ENCODE measurements at regions not wholly inside any gene's neighbourhood (a gene's known extent, or its start where the extent isn't known, plus 50 kb on each side); places are given as distances from the start of the nearest gene placed in this dataset.
"Not testable (repeated sequence)": the region's sequence is repeated elsewhere in the genome, so short reads cannot be mapped to it uniquely, and the experiment has no call there.

DNA sequence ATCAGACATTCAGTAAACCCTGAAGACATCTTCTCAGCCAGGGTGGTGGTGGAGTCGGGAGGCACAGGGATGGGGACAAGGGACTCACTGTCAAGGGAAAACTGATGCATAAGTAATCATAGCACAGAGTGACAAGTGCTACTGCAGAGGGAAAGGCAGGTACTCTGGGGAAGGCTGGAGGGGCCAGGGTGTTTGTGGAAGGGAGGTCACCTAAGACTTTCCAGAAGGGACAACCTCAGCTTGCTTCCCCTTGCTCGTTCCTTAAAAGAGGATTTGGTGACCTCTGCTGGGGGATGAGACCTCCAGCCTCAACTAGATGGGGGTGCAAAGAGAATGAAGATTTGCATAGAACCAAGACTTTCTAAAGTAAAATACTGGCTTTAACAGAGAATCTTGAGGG, 99.5 kb downstream of the SLC4A3 start:
- no peak for DNase-seq (ENCODE audit: low read depth)

DNA sequence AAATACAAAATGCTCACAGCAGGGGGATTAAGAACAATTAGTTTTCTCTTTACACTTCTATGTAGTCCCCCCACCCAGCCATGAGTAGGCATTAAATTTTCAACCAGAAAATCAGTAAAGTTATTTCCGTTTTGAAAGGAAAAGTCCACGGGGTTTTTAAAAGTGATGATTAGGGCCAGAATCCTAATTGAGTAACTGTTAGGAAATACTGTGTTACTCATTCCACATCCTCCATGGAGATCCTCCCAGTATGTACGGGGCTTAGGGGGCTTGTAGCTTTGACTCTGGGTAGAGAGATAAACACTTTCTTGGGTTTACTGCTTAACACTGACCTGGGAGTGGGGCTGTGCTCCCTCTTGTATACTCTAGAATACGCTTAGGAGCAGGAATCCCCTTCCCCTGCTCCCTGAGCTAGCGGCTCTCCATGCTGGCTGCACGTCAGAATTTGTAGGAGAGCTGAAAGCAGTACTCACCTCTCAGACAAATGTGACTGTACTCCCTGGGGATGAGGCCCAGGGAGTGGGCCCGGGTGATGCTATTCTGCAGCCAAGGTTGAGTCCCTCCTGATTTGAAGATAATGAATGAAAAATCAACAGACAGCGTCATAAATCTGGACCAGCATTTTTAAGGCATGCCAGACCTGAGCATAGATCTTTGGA, 100.5 kb downstream of the SLC4A3 start:
- DNase-seq (ENCODE audit: low read depth), result no peak

DNA sequence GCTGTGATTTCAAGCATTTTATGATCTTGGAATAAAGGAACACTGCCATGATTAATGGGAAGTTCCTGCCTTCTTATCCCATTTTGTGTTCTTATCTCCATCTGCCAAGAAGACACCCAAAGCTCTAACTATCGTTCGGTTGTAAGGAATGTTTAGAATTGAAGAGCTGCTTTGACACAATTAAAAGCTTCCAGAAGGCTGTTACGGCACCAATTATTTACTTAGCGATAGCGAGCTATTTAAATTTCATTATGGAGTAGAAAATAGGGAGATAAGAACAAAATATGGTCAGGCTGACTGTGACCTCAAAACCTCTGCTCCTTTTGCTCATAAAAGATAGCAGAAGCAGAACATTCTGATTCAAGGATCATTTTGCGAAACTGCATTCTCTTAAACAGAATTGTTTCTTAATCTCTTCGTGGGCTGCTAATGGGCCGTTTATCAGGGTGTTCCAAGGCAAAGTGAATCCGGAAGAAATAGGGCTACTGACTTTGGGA, 101.6 kb downstream of the SLC4A3 start:
- DNase-seq (ENCODE audit: low read depth), result no peak

DNA sequence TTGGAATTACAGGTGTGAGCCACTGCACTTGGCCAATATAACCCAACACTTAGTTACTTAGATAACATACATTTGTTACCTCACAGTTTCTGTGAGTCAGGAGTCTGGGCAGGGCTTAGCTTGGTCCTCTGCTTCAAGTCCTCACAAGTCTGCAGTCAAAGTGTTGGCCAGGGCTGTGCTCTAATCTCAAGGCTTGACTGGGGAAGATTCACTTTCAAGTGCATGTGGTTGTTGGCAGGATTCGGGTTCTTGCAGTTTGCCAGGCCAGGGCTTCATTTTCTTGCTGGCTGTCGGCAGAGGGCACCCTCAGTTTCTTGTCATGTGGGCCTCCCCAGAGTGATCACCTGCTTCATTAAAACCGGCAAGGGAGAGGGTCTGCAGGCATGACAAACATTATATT, 103.7 kb downstream of the SLC4A3 start:
- no peak for DNase-seq (ENCODE audit: low read depth)

DNA sequence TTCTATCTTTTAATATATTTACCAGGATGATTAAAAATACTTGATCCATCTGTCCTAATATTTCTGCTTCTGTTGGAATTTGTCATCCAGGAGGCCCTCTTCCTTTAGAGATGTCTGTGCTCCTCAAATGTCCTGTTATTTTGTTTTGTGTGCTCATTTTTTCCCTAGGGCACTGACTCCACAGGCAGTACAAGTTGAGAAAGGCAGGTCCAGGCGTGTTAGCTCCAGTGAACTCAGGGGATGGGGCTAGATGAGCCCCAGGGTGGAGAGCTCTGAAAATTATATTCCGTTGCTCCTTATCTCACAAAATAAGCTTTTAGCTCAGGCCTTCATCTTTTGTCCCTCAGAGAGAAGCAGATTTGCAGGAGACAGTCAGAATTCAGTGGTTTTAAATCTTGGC, 105.7 kb downstream of the SLC4A3 start:
- no peak for DNase-seq (ENCODE audit: low read depth)

DNA sequence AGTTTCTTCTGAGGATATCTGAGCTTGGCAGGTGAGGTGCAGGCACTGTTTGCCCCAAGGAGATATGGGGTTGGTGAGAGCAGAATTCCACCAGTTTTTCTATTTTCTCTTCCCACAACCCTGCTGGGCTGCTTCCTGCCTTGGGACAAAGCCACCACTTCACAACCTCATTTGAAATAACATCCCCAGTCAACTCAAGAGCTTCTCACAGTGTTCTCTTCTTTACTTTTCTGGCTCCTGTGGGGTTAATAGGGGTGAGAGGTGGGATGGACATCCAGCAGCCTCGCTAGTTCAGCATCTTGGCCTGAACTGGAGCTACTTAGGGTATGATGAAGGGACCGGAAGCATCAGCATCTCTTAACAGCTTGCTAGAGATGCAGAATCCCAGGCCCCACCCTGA, 106.3 kb downstream of the SLC4A3 start:
- DNase-seq (ENCODE audit: low read depth), result no peak

DNA sequence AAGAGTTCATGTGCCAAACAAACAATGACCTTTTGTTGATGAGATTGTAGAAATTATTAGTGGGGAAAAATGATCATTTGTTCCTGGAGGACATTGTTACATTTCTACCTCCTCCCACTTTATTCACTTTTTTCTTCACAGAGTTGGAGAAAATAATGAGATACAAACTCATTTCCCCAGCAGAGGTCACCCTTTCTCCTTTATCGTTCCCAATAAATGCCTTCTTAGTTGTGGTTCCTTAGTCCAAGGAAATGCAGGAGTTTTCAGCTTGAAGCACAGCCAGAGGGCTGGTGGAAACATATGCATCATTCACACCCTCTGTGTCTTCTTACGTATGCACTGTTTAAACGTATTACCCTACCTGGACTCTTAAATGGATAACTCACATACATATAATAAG, 108.8 kb downstream of the SLC4A3 start:
- no peak for DNase-seq (ENCODE audit: low read depth)

DNA sequence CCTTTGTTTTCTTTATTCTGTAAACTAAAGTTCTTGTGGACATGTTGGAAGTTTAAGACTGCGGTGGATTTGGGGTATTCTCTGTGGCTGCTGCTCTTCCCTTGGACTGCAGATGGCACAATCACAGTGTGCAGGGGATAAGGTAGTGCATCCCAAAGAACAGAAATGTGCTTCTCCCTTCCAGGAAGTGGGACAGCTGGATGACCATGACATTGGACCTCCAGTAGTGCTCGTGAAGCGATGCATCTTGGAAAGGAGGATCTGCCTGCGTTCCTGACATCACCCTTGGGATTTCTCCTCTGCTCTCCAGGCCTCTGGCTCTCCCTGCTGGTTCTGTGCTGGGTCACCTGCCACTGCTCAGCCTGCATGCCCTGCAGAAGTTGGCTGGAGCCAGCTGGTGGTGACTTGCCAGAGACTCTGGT, 109.9 kb downstream of the SLC4A3 start:
- DNase-seq (ENCODE audit: low read depth), result no peak

DNA sequence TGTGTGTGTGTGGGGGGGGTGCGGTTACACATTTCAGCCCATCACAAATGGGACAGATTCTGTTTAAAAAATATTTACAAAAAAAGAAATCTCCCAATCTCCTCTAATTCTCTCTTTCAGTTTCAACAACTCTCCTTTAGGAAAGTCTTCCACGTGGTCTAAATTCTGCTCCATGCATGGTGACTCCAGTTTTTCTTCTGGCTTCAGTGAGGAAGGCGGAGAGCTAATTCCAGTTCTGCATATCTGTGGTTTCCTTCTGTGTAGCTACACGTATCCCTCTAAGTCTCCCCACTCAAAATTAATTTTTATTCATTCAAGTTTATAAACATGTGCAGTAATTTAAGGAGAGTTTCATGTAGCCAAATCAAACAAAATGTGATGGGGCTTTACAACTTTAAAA, 111.6 kb downstream of the SLC4A3 start:
- DNase-seq (ENCODE audit: low read depth), result no peak

DNA sequence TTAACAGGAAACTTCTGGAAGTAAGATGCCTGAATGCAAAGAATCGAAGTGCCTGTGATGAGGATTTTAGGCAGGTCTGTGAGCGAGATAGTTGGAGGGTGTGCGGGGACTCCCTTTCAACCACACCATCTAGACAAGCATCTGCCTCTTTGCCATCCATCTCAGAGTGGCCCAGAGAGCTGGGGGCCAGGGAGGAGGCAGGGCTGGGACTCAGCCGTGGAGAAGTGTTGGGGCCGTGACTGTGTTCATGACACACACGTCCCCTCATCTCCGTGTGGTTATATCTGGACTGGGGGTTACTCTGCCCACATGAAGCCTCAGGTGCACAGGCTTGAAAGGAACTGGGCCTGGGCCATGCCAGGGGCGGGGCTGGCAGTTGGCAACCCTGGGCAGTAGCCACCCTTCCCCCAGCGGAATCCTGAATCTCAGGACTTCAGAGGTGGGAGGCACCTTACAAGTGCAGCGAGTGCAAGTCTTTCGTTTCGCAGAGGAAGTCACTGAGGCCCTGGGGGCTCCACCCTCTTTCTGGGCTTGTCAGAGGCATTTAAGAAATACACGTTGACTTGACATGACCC, 112.5 kb downstream of the SLC4A3 start:
- no peak for DNase-seq (ENCODE audit: low read depth)

DNA sequence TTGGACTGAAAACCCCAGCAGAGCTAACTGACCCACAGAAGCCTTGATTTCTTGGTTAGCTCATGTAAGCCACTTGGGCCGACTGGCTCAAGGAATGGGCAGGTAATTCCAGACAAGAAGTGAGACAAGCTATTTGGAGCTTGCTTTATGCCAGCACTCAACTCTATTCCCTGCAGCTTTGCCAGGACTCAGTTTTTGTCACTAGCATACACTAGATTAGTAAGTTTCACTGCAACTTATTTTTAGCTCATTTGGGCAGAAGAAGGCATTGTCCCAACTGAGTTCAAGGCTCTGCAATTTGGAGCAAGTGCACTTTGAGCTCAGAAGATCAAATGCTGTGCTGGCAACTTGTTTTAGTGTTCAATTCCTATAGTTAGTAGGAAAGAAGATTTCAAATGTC, 116.1 kb downstream of the SLC4A3 start:
- DNase-seq (ENCODE audit: low read depth), result no peak

DNA sequence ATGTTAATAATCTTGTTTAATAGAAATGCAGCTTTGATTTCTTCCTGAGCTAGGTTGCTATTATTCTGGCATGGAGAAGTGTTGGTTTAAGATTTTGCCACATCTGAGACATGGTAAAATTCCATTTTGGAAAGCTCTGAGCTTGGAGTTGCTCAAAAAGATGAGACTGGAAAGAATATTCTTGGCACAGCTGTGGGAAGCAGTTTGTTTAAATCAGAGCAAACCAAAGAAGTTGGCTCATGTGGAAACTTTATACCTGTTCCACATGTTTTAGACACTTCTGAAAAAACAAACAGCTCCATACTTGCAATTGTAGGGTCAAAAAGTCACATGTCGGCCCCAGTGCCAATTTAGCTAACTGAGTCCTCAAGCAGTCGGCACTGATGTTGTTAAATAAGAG, 116.6 kb downstream of the SLC4A3 start:
- no peak for DNase-seq (ENCODE audit: low read depth)

DNA sequence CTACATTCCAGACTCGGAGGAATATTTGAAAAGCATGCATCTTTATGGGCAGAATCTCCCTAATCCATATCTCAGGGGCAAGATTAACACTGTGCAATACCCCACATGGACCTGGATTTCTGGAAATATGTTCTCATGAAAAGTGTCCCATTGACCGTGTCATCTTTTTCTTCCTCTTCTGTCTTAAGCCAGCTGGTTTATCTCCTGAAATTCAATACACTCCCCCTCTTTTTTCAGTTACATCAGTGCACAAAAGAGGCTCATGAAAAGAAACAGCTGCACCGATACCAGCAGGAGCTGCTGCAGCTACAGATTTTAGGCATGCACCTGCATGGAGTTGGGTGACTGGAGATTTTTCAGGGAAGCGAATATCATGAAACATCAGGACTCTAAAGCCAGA, 117.2 kb downstream of the SLC4A3 start:
- no peak for DNase-seq (ENCODE audit: low read depth)

DNA sequence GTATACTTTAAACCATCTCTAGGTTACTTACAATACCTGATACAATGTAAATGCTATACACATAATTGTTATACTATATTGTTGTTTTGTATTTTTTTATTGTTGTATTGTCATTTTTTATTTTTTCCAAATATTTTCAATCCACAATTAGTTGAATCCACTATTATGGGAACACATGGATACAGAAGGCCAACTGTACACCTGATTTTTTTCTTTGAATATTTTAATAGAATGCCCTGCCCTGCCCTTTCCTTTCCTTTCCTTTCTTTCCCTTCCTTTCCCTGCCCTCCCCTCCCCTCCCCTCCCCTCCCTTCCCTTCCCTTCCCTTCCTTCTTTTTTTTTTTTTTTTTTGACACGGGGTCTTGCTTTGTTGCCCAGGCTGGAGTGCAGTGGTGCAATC, 120.2 kb downstream of the SLC4A3 start:
- no peak for DNase-seq (ENCODE audit: low read depth)

DNA sequence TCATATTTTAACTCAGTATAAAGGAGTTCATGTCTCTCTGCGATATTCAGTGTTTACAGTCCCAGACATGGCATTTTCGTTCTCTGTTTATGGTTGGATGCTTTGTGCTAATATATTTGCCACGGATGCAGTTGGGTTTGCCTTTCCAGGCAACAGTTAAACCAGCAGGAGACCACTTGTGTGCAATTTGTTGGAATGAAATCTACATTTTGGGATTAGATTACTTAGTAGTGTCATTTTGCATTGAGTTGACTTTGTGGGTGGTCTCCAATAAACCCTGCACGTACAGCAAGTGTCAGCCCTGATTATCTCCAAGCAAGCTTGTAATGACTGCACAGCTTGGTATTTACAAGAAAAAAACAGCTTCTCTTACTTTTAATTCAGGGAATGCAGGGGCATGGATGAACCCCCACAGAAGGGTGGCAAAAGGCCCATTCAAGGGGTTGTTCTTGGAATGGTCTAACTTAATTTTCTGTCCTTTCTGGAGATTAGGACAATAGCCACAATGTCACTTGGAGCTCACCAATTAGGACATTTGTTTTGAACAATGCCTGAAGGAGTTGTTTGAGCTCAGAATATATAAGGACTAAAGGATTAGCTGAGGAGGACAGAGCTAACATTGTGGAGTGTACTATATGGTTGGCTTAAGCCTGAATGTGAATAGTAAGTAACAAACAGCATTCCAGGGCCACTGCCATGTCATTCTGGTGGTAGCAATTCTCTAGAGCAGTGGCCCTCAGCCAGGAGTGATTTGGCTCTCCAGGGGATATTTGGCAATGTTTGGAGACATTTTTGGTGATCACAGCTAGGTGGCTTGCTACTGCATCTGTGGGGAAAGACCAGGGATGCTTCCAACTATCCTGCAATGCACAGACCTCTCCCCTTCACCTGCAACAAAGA, 121.5 kb downstream of the SLC4A3 start:
- DNase-seq (ENCODE audit: low read depth), result no peak

DNA sequence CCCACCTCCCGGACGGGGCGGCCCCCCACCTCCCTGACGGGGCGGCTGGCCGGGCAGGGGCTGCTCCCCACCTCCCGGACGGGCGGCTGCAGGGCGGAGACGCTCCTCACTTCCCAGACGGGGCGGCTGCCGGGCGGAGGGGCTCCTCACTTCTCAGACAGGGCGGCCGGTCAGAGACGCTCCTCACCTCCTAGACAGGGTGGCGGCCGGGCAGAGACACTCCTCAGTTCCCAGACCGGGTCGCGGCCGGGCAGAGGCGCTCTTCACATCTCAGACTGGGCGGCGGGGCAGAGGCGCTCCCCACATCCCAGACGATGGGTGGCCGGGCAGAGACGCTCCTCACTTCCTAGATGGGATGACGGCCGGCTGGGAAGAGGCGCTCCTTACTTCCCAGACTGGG, 123.7 kb downstream of the SLC4A3 start:
- not testable (repeated sequence) for DNase-seq (ENCODE audit: low read depth)

DNA sequence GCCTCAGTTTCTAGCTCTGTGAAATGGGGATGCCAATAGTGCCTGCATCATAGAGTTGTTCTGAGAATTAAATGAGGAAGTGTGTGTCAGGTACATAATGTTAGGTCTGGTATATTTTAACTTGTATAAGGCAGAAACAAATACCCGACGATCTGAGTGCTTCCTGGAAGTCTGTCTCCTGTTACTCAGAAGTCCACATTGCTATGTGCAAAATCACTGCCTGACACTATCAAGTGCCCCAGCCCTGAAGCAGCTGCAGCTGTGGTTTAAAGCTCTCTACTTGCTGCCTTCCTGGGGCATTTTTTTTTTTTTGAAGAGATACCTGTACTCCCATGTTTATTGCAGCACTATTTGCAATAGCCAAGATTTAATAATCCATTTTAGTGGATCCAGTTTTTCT, 125.3 kb downstream of the SLC4A3 start:
- no peak for DNase-seq (ENCODE audit: low read depth)

DNA sequence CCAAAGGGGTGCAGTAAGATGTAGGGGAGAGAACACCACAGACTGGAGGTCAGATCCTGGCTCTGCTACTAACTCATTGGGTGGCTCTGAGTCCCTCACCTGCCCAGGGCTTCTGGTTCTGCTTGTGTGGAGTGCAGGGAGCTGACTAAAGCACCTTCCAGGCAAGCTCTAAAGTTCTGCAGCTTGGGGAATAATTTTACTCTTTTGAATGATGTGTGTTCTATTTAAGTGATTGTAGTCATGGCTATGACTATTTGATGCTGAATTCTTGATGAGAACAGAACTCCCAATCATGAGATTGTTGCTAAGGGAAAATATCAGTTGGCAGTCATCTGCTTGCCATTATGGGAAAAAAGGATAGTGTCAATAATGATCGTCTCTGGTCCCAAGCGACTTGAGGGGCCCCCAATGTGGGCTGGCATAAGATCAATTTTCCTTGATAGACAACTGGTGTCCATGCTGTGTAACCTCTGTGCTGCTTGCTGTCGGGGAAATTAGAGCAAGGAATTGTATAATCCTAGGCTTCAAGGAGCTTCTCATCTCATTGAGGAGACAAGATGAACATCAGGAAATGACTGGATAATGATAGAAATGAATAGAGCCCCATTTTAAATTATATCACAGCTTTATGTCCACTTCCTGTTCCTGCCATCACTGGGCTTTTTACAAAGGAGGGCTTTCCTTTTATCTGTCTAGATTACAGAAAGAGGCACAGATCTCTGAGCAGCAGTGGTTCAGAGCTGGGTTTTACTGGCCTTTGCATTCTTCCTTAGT, 131.7 kb downstream of the SLC4A3 start:
- DNase-seq (ENCODE audit: low read depth), result no peak

DNA sequence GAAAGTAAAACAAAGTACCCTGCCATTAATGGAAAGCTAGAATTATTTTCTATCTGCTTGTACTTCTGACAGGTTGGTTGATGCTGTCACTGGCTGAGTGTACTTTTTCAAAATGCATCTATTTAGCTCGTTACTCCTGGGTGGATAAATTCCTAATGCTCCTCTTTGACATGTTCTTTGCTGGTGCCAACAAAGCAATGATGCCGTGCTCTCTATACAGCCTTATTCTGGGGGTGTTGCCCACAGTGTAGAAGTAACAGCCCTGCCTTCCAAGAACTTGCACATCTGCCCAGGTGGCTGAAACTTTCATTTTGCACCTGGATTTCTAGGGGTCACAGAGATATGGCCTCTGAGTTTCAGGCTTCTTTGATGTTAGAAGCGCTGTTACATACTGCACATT, 132.4 kb downstream of the SLC4A3 start:
- no peak for DNase-seq (ENCODE audit: low read depth)

DNA sequence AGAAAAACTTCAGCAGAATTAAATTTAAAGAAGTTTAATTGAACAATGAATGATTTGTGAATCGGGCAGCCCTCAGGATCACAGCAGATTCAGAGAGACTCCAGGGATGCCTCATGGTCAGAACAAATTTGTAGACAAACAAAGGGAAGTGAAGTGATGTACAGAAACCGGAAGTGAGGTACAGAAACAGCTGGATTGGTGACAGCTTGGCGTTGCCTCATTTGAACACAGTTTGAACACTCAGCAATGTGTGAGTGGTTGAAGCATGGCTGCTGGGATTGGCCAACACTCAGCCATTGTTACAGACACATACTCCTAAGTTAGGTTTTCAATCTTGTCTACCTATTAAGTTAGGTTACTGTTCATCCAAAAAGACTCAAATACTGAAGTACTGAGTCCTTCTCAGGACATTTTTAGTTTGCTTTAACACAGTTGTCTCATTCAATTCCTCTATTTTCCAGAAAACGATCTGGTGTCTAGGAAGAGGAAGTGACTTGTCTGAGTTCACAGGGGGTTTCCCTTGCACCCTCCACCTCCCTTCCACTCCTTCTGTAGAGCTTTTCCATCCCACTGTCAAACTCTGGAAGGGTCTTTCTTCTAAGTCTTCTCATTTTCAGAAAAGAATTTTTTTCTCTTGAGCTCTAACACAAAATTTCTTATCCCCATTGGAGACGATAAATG, 137.9 kb downstream of the SLC4A3 start:
- DNase-seq (ENCODE audit: low read depth), result no peak

DNA sequence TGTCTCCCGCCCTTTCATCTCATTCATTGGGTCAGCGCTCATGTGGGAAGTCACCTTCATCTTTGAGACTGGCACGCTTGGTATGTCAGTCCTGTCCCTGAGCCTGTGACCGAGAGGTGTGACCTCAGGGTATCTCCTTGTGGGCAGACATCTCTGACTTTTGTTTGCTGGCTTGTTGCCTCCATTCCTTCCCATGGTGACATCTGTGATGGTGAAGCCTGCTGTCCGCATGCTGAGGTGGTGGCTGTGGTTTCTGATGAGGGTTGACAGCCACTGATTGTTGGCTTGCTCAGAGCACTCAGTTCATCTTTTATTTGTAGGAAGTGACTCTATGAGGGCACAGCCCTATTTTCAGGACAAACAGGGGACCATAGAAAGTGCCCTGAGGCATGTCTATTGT, 139.2 kb downstream of the SLC4A3 start:
- DNase-seq (ENCODE audit: low read depth), result no peak

Data from stimulated activated CD8-positive, alpha-beta memory T cell treated with anti-CD3 and anti-CD28 coated beads, Interleukin-12 subunit alpha, Interleukin-12 subunit beta, amount 100 ng/mL, for 4 hours (primary cell).